NB4 (cell line): ENCODE measurements at regions not wholly inside any gene's neighbourhood (a gene's known extent, or its start where the extent isn't known, plus 50 kb on each side); places are given as distances from the start of the nearest gene placed in this dataset.

ENCODE experiments used
- CTCF ChIP-seq: IDR thresholded peaks from one replicate; pipeline ENCODE4 v1.5.1; 2012; ENCODE audit warnings: low read depth, low read length
- MAX ChIP-seq: IDR thresholded peaks from 2 replicates; pipeline ENCODE4 v1.6.1; 2011; ENCODE audit warnings: low read depth, low read length
- MYC ChIP-seq: IDR thresholded peaks from 2 replicates; pipeline ENCODE4 v1.6.1; 2011; ENCODE audit warnings: low read depth, low read length
- POLR2A ChIP-seq: IDR thresholded peaks from 2 replicates; pipeline ENCODE4 v1.6.1; 2011; ENCODE audit warnings: mild to moderate bottlenecking; ENCODE audit not compliant: insufficient read length; ENCODE audit errors: extremely low read depth

GRCh38 chr21:31552826-31553225 is 106.7 kb upstream of the SOD1 start:
- no peak for TF ChIP-seq POLR2A
- TF ChIP-seq CTCF: no peak
- TF ChIP-seq MAX: no peak
- TF ChIP-seq MYC: no peak
